Uterus (tissue), 2 donors: ENCODE measurements at regions not wholly inside any gene's neighbourhood (a gene's known extent, or its start where the extent isn't known, plus 50 kb on each side); places are given as distances from the start of the nearest gene placed in this dataset.

Experiments used
- POLR2A ChIP-seq, 2 donors: fragments of 450-650 bp; IDR thresholded peaks; one replicate each; pipeline ENCODE4 v1.6.1; 2016; ENCODE audit warnings: antibody characterized with exemption in 2 of 2, mild to moderate bottlenecking in 1 of 2, moderate library complexity in 1 of 2
- TF ChIP-seq, protein P1 (sequence below), 4 experiments: fragments of 200-600 bp in 2 of 4; fragments of 450-650 bp in 2 of 4; sonication (generic) in 2 of 4; IDR thresholded peaks; one replicate each; pipeline ENCODE4 v1.5.1; 2016 to 2019; ENCODE audit warnings: antibody characterized with exemption in 4 of 4, mild to moderate bottlenecking in 2 of 4, moderate library complexity in 1 of 4

DNA sequence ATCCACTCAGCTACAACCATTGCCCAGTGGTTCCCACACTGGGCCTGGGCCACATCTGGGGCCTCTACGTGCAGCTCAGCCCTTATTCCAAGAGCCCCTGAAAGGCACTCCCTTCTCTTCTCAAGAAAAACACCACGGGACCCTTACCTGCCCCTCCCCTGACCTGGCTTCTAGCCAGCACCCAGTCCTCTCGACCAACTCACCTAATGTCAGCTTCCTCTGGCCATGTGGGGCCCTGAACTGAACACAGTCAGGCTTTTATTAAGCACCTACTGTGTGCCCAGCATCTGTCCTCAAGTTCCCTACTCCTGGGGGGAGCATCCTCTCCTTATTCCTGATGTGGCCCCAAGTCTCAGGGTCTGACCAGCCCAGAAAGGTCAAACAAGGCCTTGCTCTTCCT, 208.4 kb downstream of the MATN1 start:
- TF ChIP-seq, protein P1, sequence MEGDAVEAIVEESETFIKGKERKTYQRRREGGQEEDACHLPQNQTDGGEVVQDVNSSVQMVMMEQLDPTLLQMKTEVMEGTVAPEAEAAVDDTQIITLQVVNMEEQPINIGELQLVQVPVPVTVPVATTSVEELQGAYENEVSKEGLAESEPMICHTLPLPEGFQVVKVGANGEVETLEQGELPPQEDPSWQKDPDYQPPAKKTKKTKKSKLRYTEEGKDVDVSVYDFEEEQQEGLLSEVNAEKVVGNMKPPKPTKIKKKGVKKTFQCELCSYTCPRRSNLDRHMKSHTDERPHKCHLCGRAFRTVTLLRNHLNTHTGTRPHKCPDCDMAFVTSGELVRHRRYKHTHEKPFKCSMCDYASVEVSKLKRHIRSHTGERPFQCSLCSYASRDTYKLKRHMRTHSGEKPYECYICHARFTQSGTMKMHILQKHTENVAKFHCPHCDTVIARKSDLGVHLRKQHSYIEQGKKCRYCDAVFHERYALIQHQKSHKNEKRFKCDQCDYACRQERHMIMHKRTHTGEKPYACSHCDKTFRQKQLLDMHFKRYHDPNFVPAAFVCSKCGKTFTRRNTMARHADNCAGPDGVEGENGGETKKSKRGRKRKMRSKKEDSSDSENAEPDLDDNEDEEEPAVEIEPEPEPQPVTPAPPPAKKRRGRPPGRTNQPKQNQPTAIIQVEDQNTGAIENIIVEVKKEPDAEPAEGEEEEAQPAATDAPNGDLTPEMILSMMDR (IDR thresholded peaks at IDR 0.05): no peak
- no peak for TF ChIP-seq POLR2A (IDR thresholded peaks at IDR 0.05)
